Stomach (tissue), 4 donors: ENCODE measurements at regions not wholly inside any gene's neighbourhood (a gene's known extent, or its start where the extent isn't known, plus 50 kb on each side); places are given as distances from the start of the nearest gene placed in this dataset.

Experiments used
- CTCF ChIP-seq, 7 experiments: fragments of 450-650 bp in 4 of 7; fragments of 200-600 bp in 3 of 7; sonication (generic) in 3 of 7; IDR thresholded peaks; one replicate each; pipeline ENCODE4 v1.5.1; 2016 to 2019; ENCODE audit warnings: antibody characterized with exemption in 7 of 7, control low read depth in 2 of 7, mild to moderate bottlenecking in 1 of 7
- EP300 ChIP-seq: sonication (generic); formaldehyde crosslinking; IDR thresholded peaks from one replicate; pipeline ENCODE4 v1.6.1; 2017; ENCODE audit warnings: antibody characterized with exemption
- POLR2A ChIP-seq, 4 donors: fragments of 450-650 bp; IDR thresholded peaks; one replicate each; pipeline ENCODE4 v1.6.1; 2016; ENCODE audit warnings: antibody characterized with exemption in 4 of 4, control low read depth in 2 of 4, mild to moderate bottlenecking in 1 of 4, moderate library complexity in 1 of 4
- POLR2AphosphoS5 ChIP-seq, 3 donors: sonication (generic); formaldehyde crosslinking; IDR thresholded peaks; one replicate each; pipeline ENCODE4 v1.6.1; 2016; ENCODE audit warnings: antibody characterized with exemption in 3 of 3

GRCh38 chr5:82835488-82835887 lies 241.7 kb downstream of the TMEM167A start:
- TF ChIP-seq CTCF (IDR thresholded peaks at IDR 0.05) (no peak), POLR2AphosphoS5 (IDR thresholded peaks at IDR 0.05) (no peak), POLR2A (IDR thresholded peaks at IDR 0.05) (no peak), EP300 (no peak)
